ENCODE measurements at regions not wholly inside any gene's neighbourhood (a gene's known extent, or its start where the extent isn't known, plus 50 kb on each side); places are given as distances from the start of the nearest gene placed in this dataset.

- no peak for DNase-seq
Observed at GRCh38 chr11:24324211-24324610, 172.6 kb upstream of the LUZP2 start.

GRCh38 chr11:24344222-24344621 is 152.6 kb upstream of the LUZP2 start:
- DNase-seq: no peak

- no peak for DNase-seq
Observed at GRCh38 chr11:24348908-24349307, 147.9 kb upstream of the LUZP2 start.

- no peak for DNase-seq
Observed at GRCh38 chr11:24351179-24351578, 145.7 kb upstream of the LUZP2 start.

- DNase-seq: no peak
Observed at GRCh38 chr11:24356501-24356900, 140.4 kb upstream of the LUZP2 start.

GRCh38 chr11:24357620-24358410 is 139.0 kb upstream of the LUZP2 start:
- no peak for DNase-seq

GRCh38 chr11:24372491-24372890 is 124.4 kb upstream of the LUZP2 start:
- DNase-seq: no peak

- DNase-seq: no peak
Observed at GRCh38 chr11:24373516-24373915, 123.3 kb upstream of the LUZP2 start.

GRCh38 chr11:24375351-24375750 is 121.5 kb upstream of the LUZP2 start:
- DNase-seq: no peak

GRCh38 chr11:24375931-24376330 is 120.9 kb upstream of the LUZP2 start:
- DNase-seq: no peak

GRCh38 chr11:24383137-24383536 is 113.7 kb upstream of the LUZP2 start:
- DNase-seq: no peak

- no peak for DNase-seq
Observed at GRCh38 chr11:24384240-24384639, 112.6 kb upstream of the LUZP2 start.

GRCh38 chr11:24386546-24387397 is 110.1 kb upstream of the LUZP2 start:
- DNase-seq: no peak

- no peak for DNase-seq
Observed at GRCh38 chr11:24389575-24389974, 107.3 kb upstream of the LUZP2 start.

GRCh38 chr11:24390016-24390415 is 106.8 kb upstream of the LUZP2 start:
- DNase-seq: no peak

- DNase-seq: no peak
Observed at GRCh38 chr11:24390762-24391161, 106.1 kb upstream of the LUZP2 start.

GRCh38 chr11:24391167-24391566 is 105.7 kb upstream of the LUZP2 start:
- no peak for DNase-seq

GRCh38 chr11:24400059-24400665 is 96.7 kb upstream of the LUZP2 start:
- no peak for DNase-seq

GRCh38 chr11:24406389-24406788 is 90.5 kb upstream of the LUZP2 start:
- no peak for DNase-seq

GRCh38 chr11:24406980-24407379 is 89.9 kb upstream of the LUZP2 start:
- DNase-seq: no peak

GRCh38 chr11:24407733-24408132 is 89.1 kb upstream of the LUZP2 start:
- DNase-seq: no peak

GRCh38 chr11:24408202-24408601 is 88.7 kb upstream of the LUZP2 start:
- DNase-seq: no peak

- no peak for DNase-seq
Observed at GRCh38 chr11:24411791-24412190, 85.1 kb upstream of the LUZP2 start.

GRCh38 chr11:24412722-24413121 is 84.1 kb upstream of the LUZP2 start:
- no peak for DNase-seq

Data from CD4-positive, alpha-beta T cell treated with Interleukin-12 subunit alpha and Interleukin-12 subunit beta, for 1 hour (primary cell).